SK-N-SH treated with all-trans-retinoic acid at 6 μM for 48 hours (cell line): ENCODE measurements at regions not wholly inside any gene's neighbourhood (a gene's known extent, or its start where the extent isn't known, plus 50 kb on each side); places are given as distances from the start of the nearest gene placed in this dataset.

Source experiments
- ARNTL ChIP-seq: fragments of 450-650 bp; formaldehyde crosslinking; IDR thresholded peaks from 2 replicates; pipeline ENCODE4 v1.5.0; 2020; ENCODE audit warnings: low read depth, mild to moderate bottlenecking, moderate library complexity, borderline replicate concordance
- BACH2 ChIP-seq: fragments of 250-450 bp; sonication (Bioruptor Pico); IDR thresholded peaks from 2 replicates; pipeline ENCODE4 v1.9.0; 2021; ENCODE audit warnings: mild to moderate bottlenecking, borderline replicate concordance
- GLIS3 ChIP-seq: fragments of 250-450 bp; sonication (Bioruptor Pico); IDR thresholded peaks from 2 replicates; pipeline ENCODE4 v1.5.0; 2020; ENCODE audit warnings: mild to moderate bottlenecking, moderate library complexity
- ISL1 ChIP-seq: fragments of 250-450 bp; sonication (Bioruptor Pico); IDR thresholded peaks from 2 replicates; pipeline ENCODE4 v2.1.2; 2022; ENCODE audit warnings: mild to moderate bottlenecking, moderate library complexity
- OSR1 ChIP-seq: fragments of 250-450 bp; sonication (Bioruptor Pico); IDR thresholded peaks from 2 replicates; pipeline ENCODE4 v1.8.0; 2022; ENCODE audit warnings: moderate library complexity, mild to moderate bottlenecking, inconsistent platforms
- RARB ChIP-seq: fragments of 250-450 bp; sonication (Bioruptor Pico); IDR thresholded peaks from 2 replicates; pipeline ENCODE4 v1.8.0; 2021; ENCODE audit warnings: mild to moderate bottlenecking, moderate library complexity
- SNAI2 ChIP-seq: fragments of 250-450 bp; sonication (Bioruptor Pico); IDR thresholded peaks from 2 replicates; pipeline ENCODE4 v1.5.0; 2020; ENCODE audit warnings: mild to moderate bottlenecking, moderate library complexity
- ZC3H10 ChIP-seq: fragments of 250-450 bp; sonication (Bioruptor Pico); IDR thresholded peaks from 2 replicates; pipeline ENCODE4 v1.5.1; 2021; ENCODE audit warnings: mild to moderate bottlenecking, moderate library complexity
- ZFP3 ChIP-seq: fragments of 250-450 bp; sonication (Bioruptor Pico); IDR thresholded peaks from 2 replicates; pipeline ENCODE4 v1.5.0; 2020; ENCODE audit warnings: mild to moderate bottlenecking, moderate library complexity
- ZFP30 ChIP-seq: fragments of 450-650 bp; formaldehyde crosslinking; IDR thresholded peaks from 2 replicates; pipeline ENCODE4 v1.5.0; 2022; ENCODE audit warnings: mild to moderate bottlenecking, moderate library complexity
- ZNF565 ChIP-seq: fragments of 450-650 bp; formaldehyde crosslinking; conservative IDR thresholded peaks from 2 replicates; pipeline ENCODE4 v1.5.0; 2020; ENCODE audit warnings: low read depth, mild to moderate bottlenecking, moderate library complexity
- ZNF70 ChIP-seq: fragments of 450-650 bp; formaldehyde crosslinking; IDR thresholded peaks from 2 replicates; pipeline ENCODE4 v1.5.0; 2020; ENCODE audit warnings: mild to moderate bottlenecking, moderate library complexity
- TF ChIP-seq, protein P1 (sequence below): fragments of 250-450 bp; sonication (Bioruptor Pico); IDR thresholded peaks from 2 replicates; pipeline ENCODE4 v1.8.0; 2020; ENCODE audit warnings: mild to moderate bottlenecking, moderate library complexity, borderline replicate concordance
- TF ChIP-seq, protein P2 (sequence below): fragments of 250-450 bp; sonication (Bioruptor Pico); IDR thresholded peaks from 2 replicates; pipeline ENCODE4 v1.5.1; 2020; ENCODE audit warnings: low read depth, mild to moderate bottlenecking, moderate library complexity

- TF ChIP-seq ZNF565 (no peak), OSR1 (CRISPR knock-in tag) (no peak), ZFP3 (no peak), ZC3H10 (CRISPR knock-in tag) (no peak), ZNF70 (no peak), ZFP30 (CRISPR knock-in tag) (no peak), GLIS3 (CRISPR knock-in tag) (no peak), ISL1 (no peak), SNAI2 (CRISPR knock-in tag) (no peak), ARNTL (CRISPR knock-in tag) (no peak), BACH2 (CRISPR knock-in tag) (no peak), RARB (CRISPR knock-in tag) (no peak)
- TF ChIP-seq, protein P1, sequence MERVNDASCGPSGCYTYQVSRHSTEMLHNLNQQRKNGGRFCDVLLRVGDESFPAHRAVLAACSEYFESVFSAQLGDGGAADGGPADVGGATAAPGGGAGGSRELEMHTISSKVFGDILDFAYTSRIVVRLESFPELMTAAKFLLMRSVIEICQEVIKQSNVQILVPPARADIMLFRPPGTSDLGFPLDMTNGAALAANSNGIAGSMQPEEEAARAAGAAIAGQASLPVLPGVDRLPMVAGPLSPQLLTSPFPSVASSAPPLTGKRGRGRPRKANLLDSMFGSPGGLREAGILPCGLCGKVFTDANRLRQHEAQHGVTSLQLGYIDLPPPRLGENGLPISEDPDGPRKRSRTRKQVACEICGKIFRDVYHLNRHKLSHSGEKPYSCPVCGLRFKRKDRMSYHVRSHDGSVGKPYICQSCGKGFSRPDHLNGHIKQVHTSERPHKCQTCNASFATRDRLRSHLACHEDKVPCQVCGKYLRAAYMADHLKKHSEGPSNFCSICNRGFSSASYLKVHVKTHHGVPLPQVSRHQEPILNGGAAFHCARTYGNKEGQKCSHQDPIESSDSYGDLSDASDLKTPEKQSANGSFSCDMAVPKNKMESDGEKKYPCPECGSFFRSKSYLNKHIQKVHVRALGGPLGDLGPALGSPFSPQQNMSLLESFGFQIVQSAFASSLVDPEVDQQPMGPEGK (CRISPR knock-in tag) = no peak
- TF ChIP-seq, protein P2, sequence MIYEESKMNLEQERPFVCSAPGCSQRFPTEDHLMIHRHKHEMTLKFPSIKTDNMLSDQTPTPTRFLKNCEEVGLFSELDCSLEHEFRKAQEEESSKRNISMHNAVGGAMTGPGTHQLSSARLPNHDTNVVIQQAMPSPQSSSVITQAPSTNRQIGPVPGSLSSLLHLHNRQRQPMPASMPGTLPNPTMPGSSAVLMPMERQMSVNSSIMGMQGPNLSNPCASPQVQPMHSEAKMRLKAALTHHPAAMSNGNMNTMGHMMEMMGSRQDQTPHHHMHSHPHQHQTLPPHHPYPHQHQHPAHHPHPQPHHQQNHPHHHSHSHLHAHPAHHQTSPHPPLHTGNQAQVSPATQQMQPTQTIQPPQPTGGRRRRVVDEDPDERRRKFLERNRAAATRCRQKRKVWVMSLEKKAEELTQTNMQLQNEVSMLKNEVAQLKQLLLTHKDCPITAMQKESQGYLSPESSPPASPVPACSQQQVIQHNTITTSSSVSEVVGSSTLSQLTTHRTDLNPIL (CRISPR knock-in tag) = no peak
Observed at GRCh38 chr11:130588471-130588870, 140.0 kb downstream of the ADAMTS15 start.
